Peyer's patch (tissue), 4 donors: ENCODE measurements at regions not wholly inside any gene's neighbourhood (a gene's known extent, or its start where the extent isn't known, plus 50 kb on each side); places are given as distances from the start of the nearest gene placed in this dataset.

Source experiments
- CTCF ChIP-seq, 6 experiments: fragments of 450-650 bp in 4 of 6; fragments of 200-600 bp in 2 of 6; sonication (generic) in 1 of 6; IDR thresholded peaks; one replicate each; pipeline ENCODE4 v1.5.1; 2017 to 2019; ENCODE audit warnings: antibody characterized with exemption in 6 of 6, mild to moderate bottlenecking in 3 of 6, moderate library complexity in 1 of 6
- POLR2A ChIP-seq, 2 donors: fragments of 450-650 bp; IDR thresholded peaks; one replicate each; pipeline ENCODE4 v1.5.1; 2017; ENCODE audit warnings: antibody characterized with exemption in 2 of 2, mild to moderate bottlenecking in 2 of 2, moderate library complexity in 2 of 2

GRCh38 chr4:81565142-81565870, 93.6 kb upstream of the RASGEF1B start:
- TF ChIP-seq POLR2A (IDR thresholded peaks at IDR 0.05) = peak in 1 of 2 donors; percentile 18
- TF ChIP-seq CTCF (IDR thresholded peaks at IDR 0.05) = no peak
